DMS53 (cell line): ENCODE measurements at regions not wholly inside any gene's neighbourhood (a gene's known extent, or its start where the extent isn't known, plus 50 kb on each side); places are given as distances from the start of the nearest gene placed in this dataset.

ENCODE experiments used
- DNase-seq: peaks from one replicate; lab custom pipeline; 2025; lab: John Stamatoyannopoulos, UW

DNA sequence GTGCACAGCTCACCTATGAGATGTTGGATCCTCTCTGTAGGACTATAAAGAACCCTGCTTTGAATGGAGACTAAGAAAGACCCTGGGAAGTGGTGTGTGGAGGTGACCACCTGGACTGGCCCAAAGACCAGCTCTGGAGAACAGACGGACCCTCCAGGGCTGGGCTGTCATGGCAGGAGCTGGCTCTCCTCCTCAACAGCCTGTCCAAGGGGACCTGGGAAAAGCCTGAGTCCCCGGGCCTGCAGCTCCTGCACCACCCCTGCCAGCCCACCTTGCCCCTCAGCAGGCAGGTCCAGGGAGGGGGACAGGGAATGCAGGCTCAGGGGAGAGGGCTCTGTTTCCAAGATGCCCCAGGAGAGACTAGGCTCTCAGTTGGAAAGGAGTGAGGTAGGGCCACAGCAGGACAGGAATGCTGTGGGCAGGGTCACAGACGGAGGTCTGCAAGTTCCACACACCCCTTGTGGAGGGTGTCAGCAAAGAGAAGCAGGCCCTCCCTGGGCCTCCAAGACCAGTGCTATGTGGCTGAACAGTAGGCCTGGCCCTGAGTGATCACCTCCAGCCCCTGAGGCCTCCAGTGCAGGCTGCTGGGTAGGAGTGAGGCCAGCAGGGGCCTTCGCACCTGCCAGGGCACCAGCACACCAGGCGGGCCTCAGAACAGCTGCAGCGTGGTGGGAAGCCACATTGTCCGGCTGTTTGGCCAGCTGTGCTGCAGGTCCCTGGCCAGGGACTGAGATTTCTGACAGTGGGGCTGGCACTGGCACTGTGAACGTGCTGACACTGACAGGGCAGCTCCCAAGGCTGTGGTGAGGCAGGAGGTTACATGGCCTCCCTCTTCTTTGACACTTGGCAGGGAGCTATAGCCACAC is 86.4 kb upstream of the OTOS start:
- DNase-seq, result no peak

GRCh38 chr2:240227538-240228428 is 87.3 kb upstream of the OTOS start:
- DNase-seq, result no peak

DNA sequence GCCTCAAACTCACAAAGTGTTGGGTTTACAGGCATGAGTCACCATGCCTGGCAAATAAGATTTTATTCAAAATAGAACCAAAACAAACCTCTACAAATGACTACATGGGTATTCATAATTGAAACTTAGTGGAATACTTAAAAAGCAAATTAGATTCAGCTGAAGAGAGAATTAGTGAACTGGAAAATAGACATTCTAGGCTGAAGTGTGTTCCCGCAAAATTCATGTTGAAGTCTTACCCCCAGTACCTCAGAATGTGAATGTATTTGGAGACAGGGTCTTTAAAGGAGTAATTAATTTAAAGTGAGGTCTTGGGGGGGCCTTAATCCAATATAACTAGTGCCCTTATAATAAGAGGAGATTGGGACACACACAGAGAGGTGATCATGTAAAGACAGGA is 88.5 kb upstream of the OTOS start:
- DNase-seq, result no peak

- no peak for DNase-seq
Measured at GRCh38 chr2:240229603-240230235, 89.3 kb upstream of the OTOS start.

DNA sequence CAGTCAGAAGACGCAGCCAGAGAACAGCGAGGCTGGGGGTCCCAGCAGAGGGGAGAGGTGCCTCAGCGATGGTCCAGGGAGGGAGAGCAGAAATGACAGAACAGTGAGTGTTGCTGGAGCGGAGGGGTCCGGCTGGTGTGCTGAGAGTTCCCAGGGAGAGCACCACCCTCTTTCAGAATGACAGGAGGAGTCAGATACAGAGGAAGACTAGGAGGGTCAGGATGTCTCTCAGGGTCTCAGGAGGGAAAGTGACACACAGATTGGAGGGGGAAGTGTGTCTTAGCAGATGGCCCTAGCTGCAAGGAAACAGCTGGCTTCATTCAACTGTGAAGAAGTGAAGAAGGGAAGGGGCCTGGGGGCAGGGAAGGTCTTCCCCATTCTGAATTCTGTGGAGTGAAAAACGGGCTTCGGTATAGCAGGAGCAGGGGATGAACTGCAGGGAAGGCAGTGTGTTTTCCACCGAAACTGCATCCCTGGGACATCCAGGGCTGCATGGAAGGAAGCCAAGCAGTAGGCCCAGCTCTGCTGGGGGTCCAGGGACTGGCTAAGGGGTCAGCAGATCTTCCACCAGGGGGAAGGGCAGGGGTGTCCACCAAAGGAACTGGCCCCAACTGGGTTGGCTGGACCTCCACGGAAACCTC is 90.0 kb upstream of the OTOS start:
- DNase-seq, result no peak

DNA sequence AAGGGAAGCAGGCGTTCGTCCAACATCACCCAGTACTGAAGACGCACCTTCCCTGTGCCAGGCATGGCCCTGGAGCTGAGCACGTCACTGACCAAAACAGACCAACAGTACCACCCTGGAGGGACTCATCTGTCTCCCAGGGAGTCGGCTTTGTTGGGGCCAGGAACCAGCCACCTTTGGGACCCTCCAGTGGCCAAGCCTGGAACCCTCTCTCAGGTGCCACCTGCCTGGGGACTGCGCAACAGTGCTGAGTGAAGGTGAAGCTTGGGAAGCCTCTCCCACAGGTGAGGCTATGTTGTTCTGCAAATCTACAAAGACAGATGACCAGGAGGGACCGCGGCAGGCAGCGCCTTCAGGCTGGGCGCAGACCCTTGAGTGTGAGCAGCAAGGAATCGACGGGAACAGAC is 91.4 kb upstream of the OTOS start:
- DNase-seq, result no peak

- no peak for DNase-seq
Measured at GRCh38 chr2:240232264-240232915, 91.9 kb upstream of the OTOS start.

GRCh38 chr2:240232961-240233884 is 92.8 kb upstream of the OTOS start:
- peak; percentile 39 for DNase-seq

GRCh38 chr2:240233885-240234502 is 93.5 kb upstream of the OTOS start:
- no peak for DNase-seq

- no peak for DNase-seq
Measured at GRCh38 chr2:240234503-240234951, 94.1 kb upstream of the OTOS start.

DNA sequence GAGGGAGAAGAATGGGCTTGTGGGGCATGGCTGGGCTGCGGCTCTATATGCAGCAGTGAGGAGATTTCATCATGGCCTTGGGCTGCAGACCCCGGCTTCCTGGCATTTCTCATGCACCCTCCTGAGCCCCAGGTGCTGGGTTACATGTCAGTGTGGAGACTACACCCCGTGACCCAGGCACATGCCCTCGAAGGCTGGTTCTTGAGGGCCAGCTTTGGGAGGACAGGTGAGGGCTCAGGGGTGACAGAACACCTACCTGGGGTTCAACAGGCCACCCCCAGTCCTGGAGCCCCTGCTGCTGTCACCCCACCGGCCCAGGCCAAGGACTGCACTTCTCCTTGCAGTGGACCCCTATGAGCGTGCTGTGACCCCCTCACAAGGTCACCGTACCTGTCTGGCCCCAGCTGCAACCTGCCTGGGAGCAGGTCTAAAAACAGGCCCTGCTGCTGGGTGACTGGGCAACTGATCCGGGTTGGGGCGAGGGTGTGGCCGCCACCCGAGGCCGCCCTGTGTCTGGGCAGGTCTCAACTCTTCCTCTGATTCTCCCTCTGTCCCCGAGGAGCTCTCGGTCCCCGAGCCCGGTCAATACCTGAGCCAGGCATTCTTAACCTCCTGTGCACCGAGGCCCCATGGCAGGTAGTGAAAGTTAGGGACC is 94.8 kb upstream of the OTOS start:
- no peak for DNase-seq

DNA sequence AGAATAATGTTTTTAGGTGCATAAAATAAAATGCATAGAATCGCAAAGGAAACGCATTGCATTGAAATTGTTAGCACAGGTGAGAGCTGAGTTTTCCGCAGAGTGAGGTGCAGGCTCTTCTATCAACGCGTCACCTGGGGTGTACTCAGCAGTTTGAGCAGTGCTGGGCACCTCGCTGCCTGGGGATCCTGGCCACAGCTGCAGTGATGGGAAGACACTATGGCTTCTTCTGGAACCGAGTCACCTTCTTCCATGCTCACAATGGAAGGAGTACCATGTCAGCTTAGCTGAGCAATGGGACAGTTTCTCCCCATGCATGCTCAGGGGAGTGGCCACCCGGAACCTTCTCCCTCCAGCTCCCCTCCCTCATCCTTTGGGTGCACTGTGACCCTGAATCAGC is 95.4 kb upstream of the OTOS start:
- DNase-seq, result no peak

- DNase-seq, result peak; percentile 46
Measured at GRCh38 chr2:240236217-240237111, 96.0 kb upstream of the OTOS start.

DNA sequence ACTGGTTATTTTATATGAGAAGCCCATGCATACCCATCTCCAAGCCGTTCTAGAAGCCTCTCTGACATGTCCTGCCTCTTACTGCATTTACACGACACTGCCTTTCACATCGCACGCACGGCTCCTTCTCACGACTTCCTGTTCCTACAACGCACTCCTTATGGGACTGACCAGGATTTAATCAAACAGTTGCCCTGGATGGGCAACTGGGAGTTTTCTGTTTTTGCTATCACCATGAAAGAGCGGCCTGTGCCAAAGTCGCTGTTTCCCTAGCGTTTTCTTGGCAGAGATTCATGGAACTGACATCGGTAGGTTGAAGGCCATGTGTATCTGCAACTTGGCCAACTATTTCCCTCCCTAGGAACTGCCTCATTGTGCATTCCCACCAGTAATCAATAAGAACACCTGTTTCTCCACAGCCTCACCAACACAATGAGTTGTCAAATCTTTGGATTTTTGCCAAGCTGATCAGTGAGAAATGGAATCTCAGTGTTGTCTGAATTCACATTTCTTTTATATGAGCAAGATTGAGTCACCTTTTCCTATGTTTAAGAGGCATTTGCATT is 97.2 kb upstream of the OTOS start:
- no peak for DNase-seq

DNA sequence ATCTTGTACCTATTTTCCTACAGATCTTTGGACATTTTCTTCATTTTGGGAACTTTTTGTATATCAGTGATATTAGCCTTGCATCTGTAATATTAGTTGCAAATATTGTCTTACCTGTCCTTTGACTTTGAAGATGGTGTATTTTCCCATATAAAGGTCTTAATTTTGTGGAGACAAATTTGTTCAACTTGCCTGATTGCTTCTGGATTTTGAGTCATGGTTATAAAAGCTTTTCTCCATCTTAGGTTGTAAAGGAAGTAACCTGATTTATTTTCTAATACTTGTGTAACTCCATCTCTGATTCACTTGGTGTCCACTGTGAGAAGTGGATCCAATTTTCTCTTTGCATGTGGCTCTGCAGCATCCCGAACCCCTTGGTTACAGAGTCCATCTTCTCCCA is 97.7 kb upstream of the OTOS start:
- DNase-seq, result no peak

DNA sequence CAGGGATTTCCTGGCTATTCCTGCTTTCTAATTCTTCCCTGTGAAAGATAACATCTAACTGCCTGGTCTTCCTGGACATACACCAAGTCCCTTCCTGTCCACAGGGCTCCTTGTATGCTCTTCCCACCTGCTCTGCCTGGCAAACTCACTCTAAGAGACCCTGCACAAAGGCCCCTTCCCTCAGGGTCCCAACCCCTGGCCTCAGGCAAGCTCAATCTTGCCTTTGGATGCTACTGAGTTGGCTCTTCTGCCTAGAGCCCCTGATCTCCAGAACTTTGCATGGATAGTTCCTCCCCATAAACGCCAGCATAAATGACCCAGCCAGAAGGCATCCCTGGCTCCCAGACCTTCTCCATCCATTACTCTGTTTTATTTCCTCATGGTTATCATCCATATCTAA is 98.3 kb upstream of the OTOS start:
- no peak for DNase-seq

GRCh38 chr2:240239325-240239724 is 98.9 kb upstream of the OTOS start:
- no peak for DNase-seq
